Trophoblast cell (in vitro differentiated cells and primary cell): ENCODE measurements at regions not wholly inside any gene's neighbourhood (a gene's known extent, or its start where the extent isn't known, plus 50 kb on each side); places are given as distances from the start of the nearest gene placed in this dataset.

Source experiments
- DNase-seq, 2 donors: peaks; one replicate each; pipeline ENCODE4 v3.0.0-alpha.2; 2016
- H2AFZ ChIP-seq: 2 replicates; pipeline ENCODE4 v1.6.1; 2013; ENCODE audit warnings: low read length, moderate library complexity, mild to moderate bottlenecking; ENCODE audit not compliant: insufficient read depth, poor library complexity
- H2AK5ac ChIP-seq: 2 replicates; pipeline ENCODE4 v1.6.1; 2013; ENCODE audit warnings: mild to moderate bottlenecking, low read length
- H2BK120ac ChIP-seq: 2 replicates; pipeline ENCODE4 v1.6.1; 2013; ENCODE audit warnings: low read length, mild to moderate bottlenecking, moderate library complexity; ENCODE audit not compliant: insufficient read depth, poor library complexity
- H2BK12ac ChIP-seq: 2 replicates; pipeline ENCODE4 v1.6.1; 2013; ENCODE audit warnings: mild to moderate bottlenecking, low read length, moderate library complexity
- H2BK5ac ChIP-seq: 2 replicates; pipeline ENCODE4 v1.6.1; 2013; ENCODE audit warnings: low read length, low read depth, moderate library complexity, mild to moderate bottlenecking; ENCODE audit not compliant: poor library complexity
- H3K14ac ChIP-seq: 2 replicates; pipeline ENCODE4 v1.6.1; 2013; ENCODE audit warnings: mild to moderate bottlenecking, low read length
- H3K18ac ChIP-seq: 2 replicates; pipeline ENCODE4 v1.6.1; 2013; ENCODE audit warnings: mild to moderate bottlenecking, low read length
- H3K23ac ChIP-seq: 2 replicates; pipeline ENCODE4 v1.6.1; 2013; ENCODE audit warnings: low read length
- H3K27ac ChIP-seq: 2 replicates; pipeline ENCODE4 v1.5.1; 2013; ENCODE audit warnings: low read depth, mild to moderate bottlenecking, inconsistent platforms, low read length, moderate library complexity
- H3K27me3 ChIP-seq: 2 replicates; pipeline ENCODE4 v1.6.1; 2013; ENCODE audit warnings: inconsistent platforms, mild to moderate bottlenecking, low read length, moderate library complexity; ENCODE audit not compliant: insufficient read depth
- H3K36me3 ChIP-seq, 2 experiments: 1 replicate in 1 of 2; 2 replicates in 1 of 2; pipeline ENCODE4 v1.6.1; 2013; ENCODE audit warnings: low read length in 2 of 2, mild to moderate bottlenecking in 2 of 2, moderate library complexity in 1 of 2; ENCODE audit not compliant: insufficient read depth in 2 of 2, control insufficient read depth in 1 of 2
- H3K4ac ChIP-seq: 2 replicates; pipeline ENCODE4 v1.6.1; 2013; ENCODE audit warnings: low read depth, mild to moderate bottlenecking, low read length, moderate library complexity
- H3K4me1 ChIP-seq, 2 experiments: 1 replicate in 1 of 2; 2 replicates in 1 of 2; pipeline ENCODE4 v1.6.1; 2013; ENCODE audit warnings: low read length in 2 of 2, mild to moderate bottlenecking in 2 of 2, moderate library complexity in 1 of 2; ENCODE audit not compliant: insufficient read depth in 2 of 2, control insufficient read depth in 1 of 2
- H3K4me2 ChIP-seq: 2 replicates; pipeline ENCODE4 v1.6.1; 2013; ENCODE audit warnings: inconsistent platforms, mild to moderate bottlenecking, low read length, moderate library complexity
- H3K4me3 ChIP-seq: 2 replicates; pipeline ENCODE4 v1.5.1; 2013; ENCODE audit warnings: mild to moderate bottlenecking, low read depth, low read length, inconsistent platforms
- H3K79me1 ChIP-seq: one replicate; pipeline ENCODE4 v1.6.1; 2013; ENCODE audit warnings: low read length
- H3K79me2 ChIP-seq: 2 replicates; pipeline ENCODE4 v1.6.1; 2013; ENCODE audit warnings: low read length, mild to moderate bottlenecking; ENCODE audit not compliant: control insufficient read depth, insufficient read depth, poor library complexity
- H3K9ac ChIP-seq: 2 replicates; pipeline ENCODE4 v1.6.1; 2013; ENCODE audit warnings: mild to moderate bottlenecking, low read length
- H3K9me3 ChIP-seq: 2 replicates; pipeline ENCODE4 v1.6.1; 2013; ENCODE audit warnings: low read depth, mild to moderate bottlenecking, control low read depth, inconsistent platforms, low read length; ENCODE audit not compliant: insufficient read depth
- H4K12ac ChIP-seq: 2 replicates; pipeline ENCODE4 v1.6.1; 2013; ENCODE audit warnings: low read depth, mild to moderate bottlenecking, low read length, moderate library complexity
- H4K8ac ChIP-seq: 2 replicates; pipeline ENCODE4 v1.6.1; 2013; ENCODE audit warnings: low read depth, mild to moderate bottlenecking, low read length, moderate library complexity
- H4K91ac ChIP-seq: one replicate; pipeline ENCODE4 v1.6.1; 2013; ENCODE audit warnings: low read depth, mild to moderate bottlenecking, low read length, moderate library complexity
- WGBS: extraction: QIAGEN DNeasy Blood & Tissue Kit; methylation state at CpG from one replicate; pipeline ENCODE4 v1.1.7; 2013; ENCODE audit warnings: missing lambda C conversion rate; ENCODE audit not compliant: insufficient read length, insufficient coverage; ENCODE audit errors: extremely low coverage; 5-methylcytosine and 5-hydroxymethylcytosine counted together

DNA sequence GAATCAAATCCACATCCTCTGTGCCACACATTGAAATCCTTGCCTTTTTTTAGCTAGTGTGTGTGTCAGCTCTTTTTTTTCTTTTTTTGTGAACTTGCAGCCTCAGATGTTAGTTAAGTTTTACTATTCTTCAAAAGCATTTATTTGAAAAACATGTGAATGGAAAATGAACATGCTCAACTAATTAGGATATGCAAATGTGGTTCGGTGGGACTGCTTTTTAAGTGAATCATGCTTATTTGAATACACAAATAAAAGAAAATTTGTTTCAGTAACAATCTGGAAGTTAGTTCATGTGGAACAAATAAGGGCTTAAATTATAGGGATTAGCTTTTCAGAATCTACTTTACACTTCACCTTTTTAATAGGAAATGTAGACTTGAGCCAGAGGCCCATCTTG lies 751.5 kb upstream of the FAM241A start:
- Histone ChIP-seq H3K27me3 (no peaks in the 10 kb centered on the region), H2AFZ (no peak overlapping the region), H2BK12ac (no peak overlapping the region), H2BK120ac (no peak overlapping the region), H4K91ac (no peak overlapping the region), H2AK5ac (no peak overlapping the region), H3K18ac (no peak overlapping the region), H3K14ac (no peak overlapping the region), H3K36me3 (no peaks in the 10 kb centered on the region), H3K27ac (no peak overlapping the region), H3K23ac (no peak overlapping the region), H3K4me2 (no peak overlapping the region), H3K4ac (no peak overlapping the region), H4K8ac (no peak overlapping the region), H3K4me3 (no peak overlapping the region), H3K4me1 (no peaks in the 10 kb centered on the region), H4K12ac (no peak overlapping the region), H3K79me2 (no peaks in the 10 kb centered on the region), H2BK5ac (no peak overlapping the region), H3K79me1 (no peaks in the 10 kb centered on the region), H3K9ac (no peak overlapping the region), H3K9me3 (no peaks in the 10 kb centered on the region)
- no peak for DNase-seq
- no CpG with 5 or more reads among the region's 1 CpG for WGBS

DNA sequence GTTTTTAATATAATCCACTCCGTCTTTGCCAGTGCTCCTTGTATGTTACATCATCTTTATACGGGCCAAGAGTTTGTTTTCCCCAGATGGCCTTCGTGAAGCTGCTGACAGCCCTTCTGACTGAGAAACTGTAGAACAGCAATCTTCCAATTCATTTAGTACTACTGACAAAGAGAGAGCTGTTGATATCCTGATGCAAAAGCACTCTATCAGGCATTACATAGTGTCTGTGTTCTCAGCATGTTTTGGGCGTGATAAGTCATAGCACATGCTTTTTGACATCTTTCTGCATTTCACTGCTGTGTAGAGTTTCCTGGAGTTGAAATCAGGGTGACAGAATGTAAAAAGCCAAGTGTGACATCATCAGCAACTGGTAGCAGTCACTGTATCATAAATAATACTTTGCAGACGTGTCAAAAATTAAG lies 746.3 kb upstream of the FAM241A start:
- Histone ChIP-seq H2BK12ac (no peak overlapping the region), H3K14ac (no peak overlapping the region), H2BK120ac (no peak overlapping the region), H4K91ac (no peak overlapping the region), H4K8ac (no peak overlapping the region), H3K36me3 (no peaks in the 10 kb centered on the region), H3K27ac (no peak overlapping the region), H3K79me1 (no peaks in the 10 kb centered on the region), H3K27me3 (no peaks in the 10 kb centered on the region), H3K9me3 (no peaks in the 10 kb centered on the region), H2AFZ (no peak overlapping the region), H3K18ac (no peak overlapping the region), H3K4me2 (no peak overlapping the region), H3K23ac (no peak overlapping the region), H3K4me1 (no peaks in the 10 kb centered on the region), H3K4ac (no peak overlapping the region), H2BK5ac (no peak overlapping the region), H3K9ac (no peak overlapping the region), H4K12ac (no peak overlapping the region), H3K79me2 (no peaks in the 10 kb centered on the region), H2AK5ac (no peak overlapping the region), H3K4me3 (no peak overlapping the region)
- no CpG with 5 or more reads among the region's 5 CpGs for WGBS
- DNase-seq, result no peak

DNA sequence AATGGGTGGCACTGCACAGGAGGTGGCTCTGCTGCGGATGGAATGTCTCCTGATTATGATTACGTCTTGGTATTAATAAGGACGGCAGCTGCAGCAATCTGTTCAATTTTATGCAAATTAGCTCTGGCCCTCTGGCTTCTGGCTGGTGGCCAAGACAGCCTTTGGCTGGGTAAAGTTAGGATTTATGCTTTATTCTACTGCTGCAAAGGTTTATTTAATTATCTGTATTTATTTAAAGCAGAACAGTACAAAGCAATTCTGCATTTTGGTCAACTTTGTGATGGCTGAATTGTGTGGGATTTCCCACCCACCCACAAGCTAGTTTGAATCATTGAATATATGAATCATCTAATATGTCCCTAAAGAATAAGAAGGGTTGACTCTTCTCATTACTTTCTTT lies 745.6 kb upstream of the FAM241A start:
- Histone ChIP-seq H3K9me3 (no peaks in the 10 kb centered on the region), H2BK120ac (no peak overlapping the region), H4K12ac (no peak overlapping the region), H2AK5ac (no peak overlapping the region), H3K36me3 (no peaks in the 10 kb centered on the region), H3K4me2 (no peak overlapping the region), H3K9ac (no peak overlapping the region), H3K79me1 (no peaks in the 10 kb centered on the region), H3K27me3 (no peaks in the 10 kb centered on the region), H2BK12ac (no peak overlapping the region), H3K23ac (no peak overlapping the region), H4K8ac (no peak overlapping the region), H3K4me1 (no peaks in the 10 kb centered on the region), H3K79me2 (no peaks in the 10 kb centered on the region), H3K4ac (no peak overlapping the region), H3K14ac (no peak overlapping the region), H3K27ac (no peak overlapping the region), H3K4me3 (no peak overlapping the region), H2AFZ (no peak overlapping the region), H4K91ac (no peak overlapping the region), H3K18ac (no peak overlapping the region), H2BK5ac (no peak overlapping the region)
- DNase-seq, result no peak
- no CpG with 5 or more reads among the region's 3 CpGs for WGBS

DNA sequence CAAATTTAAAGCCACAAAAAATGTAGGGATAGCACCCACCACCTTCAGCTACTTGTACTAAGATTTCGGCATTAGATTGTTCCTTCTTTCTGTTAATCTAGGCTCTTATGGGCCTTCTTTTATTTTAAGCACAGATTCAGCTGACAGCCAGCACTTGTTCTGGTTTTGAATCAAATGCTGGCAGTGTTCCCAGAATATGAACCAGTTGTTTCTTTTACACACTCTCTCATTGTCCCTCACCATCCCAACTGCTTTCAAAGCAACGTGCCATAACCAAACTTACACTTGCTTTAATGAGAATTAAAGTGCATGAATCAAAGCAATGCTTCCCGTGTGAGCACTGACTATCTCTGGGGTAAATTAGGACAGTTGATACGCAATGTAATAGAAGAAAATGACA lies 744.5 kb upstream of the FAM241A start:
- H3K4me1 ChIP-seq, result no peaks in the 10 kb centered on the region
- H4K8ac ChIP-seq, result no peak overlapping the region
- no peak overlapping the region for H4K12ac ChIP-seq
- no peak overlapping the region for H3K4me2 ChIP-seq
- no peak for DNase-seq
- H3K27me3 ChIP-seq, result no peaks in the 10 kb centered on the region
- H3K79me2 ChIP-seq, result no peaks in the 10 kb centered on the region
- no peak overlapping the region for H2AK5ac ChIP-seq
- H3K36me3 ChIP-seq, result no peaks in the 10 kb centered on the region
- H2BK5ac ChIP-seq, result no peak overlapping the region
- no peak overlapping the region for H2BK120ac ChIP-seq
- no peak overlapping the region for H3K4ac ChIP-seq
- WGBS, result no CpG with 5 or more reads among the region's 4 CpGs
- no peak overlapping the region for H3K9ac ChIP-seq
- H3K79me1 ChIP-seq, result no peaks in the 10 kb centered on the region
- H2AFZ ChIP-seq, result no peak overlapping the region
- no peak overlapping the region for H3K4me3 ChIP-seq
- H3K23ac ChIP-seq, result no peak overlapping the region
- H3K9me3 ChIP-seq, result no peaks in the 10 kb centered on the region
- no peak overlapping the region for H3K14ac ChIP-seq
- H3K18ac ChIP-seq, result no peak overlapping the region
- no peak overlapping the region for H2BK12ac ChIP-seq
- H4K91ac ChIP-seq, result no peak overlapping the region
- no peak overlapping the region for H3K27ac ChIP-seq
